NT2/D1 (cell line): ENCODE measurements at regions not wholly inside any gene's neighbourhood (a gene's known extent, or its start where the extent isn't known, plus 50 kb on each side); places are given as distances from the start of the nearest gene placed in this dataset.

Source experiments
- DNase-seq: peaks from one replicate; pipeline ENCODE4 v3.0.0-alpha.2; 2011; ENCODE audit warnings: low read depth, low spot score
- H3K27me3 ChIP-seq: 2 replicates; pipeline ENCODE4 v1.6.0; 2011; ENCODE audit warnings: mild to moderate bottlenecking; ENCODE audit not compliant: insufficient read length, insufficient read depth
- H3K36me3 ChIP-seq: 2 replicates; pipeline ENCODE4 v1.6.1; 2011; ENCODE audit warnings: mild to moderate bottlenecking, low read length, mixed read lengths; ENCODE audit not compliant: insufficient read depth, insufficient read length
- H3K4me1 ChIP-seq: 2 replicates; pipeline ENCODE4 v1.5.1; 2011; ENCODE audit not compliant: insufficient read depth, insufficient read length
- H3K4me3 ChIP-seq: 2 replicates; pipeline ENCODE4 v1.5.1; 2011; ENCODE audit warnings: low read depth; ENCODE audit not compliant: insufficient read length
- H3K9ac ChIP-seq: 2 replicates; pipeline ENCODE4 v1.6.0; 2011; ENCODE audit warnings: low read depth; ENCODE audit not compliant: insufficient read length
- H3K9me3 ChIP-seq: 2 replicates; pipeline ENCODE4 v1.5.1; 2011; ENCODE audit warnings: mild to moderate bottlenecking, low read length; ENCODE audit not compliant: insufficient read depth
- SUZ12 ChIP-seq: IDR thresholded peaks from 2 replicates; pipeline ENCODE4 v1.6.1; 2011; ENCODE audit not compliant: insufficient read length, insufficient read depth; ENCODE audit errors: extremely low read depth
- YY1 ChIP-seq: IDR thresholded peaks from 2 replicates; pipeline ENCODE4 v1.6.1; 2011; ENCODE audit not compliant: insufficient read length, insufficient read depth
- ZNF274 ChIP-seq: IDR thresholded peaks from 2 replicates; pipeline ENCODE4 v1.6.1; 2011; ENCODE audit warnings: mild to moderate bottlenecking, low read depth, low read length

DNA sequence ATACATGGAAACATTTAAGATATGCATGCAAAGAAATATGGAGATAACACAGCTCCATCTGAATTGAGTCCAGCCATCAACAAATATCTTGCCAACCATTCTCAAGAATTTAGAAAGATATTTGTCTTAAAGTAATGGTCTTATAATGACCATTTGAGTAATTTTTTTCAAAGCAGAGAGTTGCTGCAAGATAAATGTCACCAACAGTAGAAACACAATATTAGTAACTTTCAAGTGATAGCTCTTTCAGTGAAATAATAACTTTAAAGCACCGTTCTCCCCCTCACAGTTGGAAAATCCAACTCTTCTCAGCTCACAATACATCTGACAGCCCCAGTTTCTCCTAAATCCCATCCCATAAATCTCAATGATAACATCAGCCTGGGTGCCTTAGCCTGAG lies 481.0 kb upstream of the ADAMTS5 start:
- TF ChIP-seq SUZ12 (no peak), ZNF274 (no peak), YY1 (no peak)
- H3K4me3 ChIP-seq, result no peak overlapping the region
- H3K9ac ChIP-seq, result no peak overlapping the region
- DNase-seq, result no peak
- no peaks in the 10 kb centered on the region for H3K36me3 ChIP-seq
- H3K9me3 ChIP-seq, result no peaks in the 10 kb centered on the region
- H3K4me1 ChIP-seq, result no peaks in the 10 kb centered on the region
- no peaks in the 10 kb centered on the region for H3K27me3 ChIP-seq

DNA sequence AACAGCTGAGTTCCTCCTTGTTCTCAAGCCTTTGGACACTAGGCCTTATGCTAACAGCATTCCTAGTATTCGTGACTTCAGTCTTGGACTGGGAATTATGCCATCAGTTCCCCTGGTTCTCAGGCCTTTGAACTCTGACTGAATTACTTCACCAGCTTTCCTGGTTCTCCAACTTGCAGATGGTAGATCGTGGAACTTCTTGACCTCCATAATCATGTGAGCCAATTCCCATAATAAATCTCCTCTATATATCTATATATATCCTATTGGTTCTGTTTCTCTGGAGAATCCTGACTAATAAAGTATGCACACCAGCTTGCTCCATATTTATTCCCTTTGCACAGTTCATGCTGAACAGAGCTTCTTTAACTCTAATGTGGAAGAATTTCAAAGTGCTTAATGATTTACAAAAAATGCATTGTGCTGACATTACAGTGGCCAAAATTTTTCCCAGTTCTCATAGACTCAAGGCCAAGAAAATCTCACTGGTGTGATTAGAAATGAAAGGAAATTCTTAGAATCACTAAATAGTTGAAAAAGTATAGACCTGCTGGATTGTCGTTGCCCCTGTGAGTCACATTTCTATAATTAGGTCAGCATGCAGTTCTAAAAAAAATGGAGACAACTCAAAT lies 462.9 kb upstream of the ADAMTS5 start:
- Histone ChIP-seq H3K9me3 (0 out of 2 replicates have a peak, but pooled peaks cover 5% of the 10 kb centered on the region), H3K36me3 (no peaks in the 10 kb centered on the region), H3K4me3 (no peak overlapping the region), H3K27me3 (no peaks in the 10 kb centered on the region), H3K4me1 (no peaks in the 10 kb centered on the region), H3K9ac (no peak overlapping the region)
- DNase-seq, result no peak
- TF ChIP-seq SUZ12 (no peak), YY1 (no peak), ZNF274 (no peak)

- Histone ChIP-seq H3K9ac (no peak overlapping the region), H3K4me1 (peaks cover 4% of the 10 kb centered on the region), H3K27me3 (no peaks in the 10 kb centered on the region), H3K36me3 (no peaks in the 10 kb centered on the region), H3K9me3 (0 out of 2 replicates have a peak, but pooled peaks cover 5% of the 10 kb centered on the region), H3K4me3 (no peak overlapping the region)
- no peak for DNase-seq
- no peak for TF ChIP-seq SUZ12
- no peak for TF ChIP-seq ZNF274
- TF ChIP-seq YY1, result no peak
Measured at GRCh38 chr21:27426196-27426595, 459.3 kb upstream of the ADAMTS5 start.

DNA sequence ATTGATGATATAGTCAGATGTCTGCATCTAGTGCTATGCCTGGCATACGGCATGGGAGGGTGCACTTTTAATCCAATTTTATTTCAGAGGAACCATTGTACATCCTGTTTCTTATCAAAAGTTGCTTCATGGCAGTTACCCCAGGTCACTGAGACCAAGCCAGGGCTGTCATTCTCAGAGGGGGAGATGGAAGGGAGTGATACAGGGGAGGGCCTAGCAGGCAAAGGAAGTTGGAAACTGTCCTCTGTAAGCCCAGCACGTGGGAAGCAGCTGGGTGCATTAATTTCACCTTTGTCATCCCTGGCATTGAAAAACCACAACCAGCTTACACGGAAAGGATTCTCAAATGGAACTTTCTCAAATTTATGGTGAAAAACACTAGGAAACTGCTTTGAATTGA lies 458.7 kb upstream of the ADAMTS5 start:
- Histone ChIP-seq H3K4me3 (no peak overlapping the region), H3K36me3 (no peaks in the 10 kb centered on the region), H3K4me1 (peaks cover 4% of the 10 kb centered on the region), H3K27me3 (no peaks in the 10 kb centered on the region), H3K9ac (no peak overlapping the region), H3K9me3 (peaks cover 7% of the 10 kb centered on the region; the same call in 1 of the 2 replicates)
- no peak for TF ChIP-seq SUZ12
- DNase-seq, result no peak

- DNase-seq, result peak; percentile 25
- H3K9me3 ChIP-seq, result peaks cover 9% of the 10 kb centered on the region; the same call in 1 of the 2 replicates
- no peak for TF ChIP-seq ZNF274
- no peak for TF ChIP-seq YY1
- TF ChIP-seq SUZ12, result no peak
- peaks cover 4% of the 10 kb centered on the region for H3K4me1 ChIP-seq
- H3K9ac ChIP-seq, result no peak overlapping the region
- no peak overlapping the region for H3K4me3 ChIP-seq
- H3K36me3 ChIP-seq, result no peaks in the 10 kb centered on the region
- no peaks in the 10 kb centered on the region for H3K27me3 ChIP-seq
Measured at GRCh38 chr21:27425172-27425571, 458.3 kb upstream of the ADAMTS5 start.

GRCh38 chr21:27424601-27425000 lies 457.7 kb upstream of the ADAMTS5 start:
- TF ChIP-seq SUZ12, result no peak
- TF ChIP-seq ZNF274, result no peak
- TF ChIP-seq YY1, result no peak
- H3K4me1 ChIP-seq, result peaks cover 4% of the 10 kb centered on the region
- no peak overlapping the region for H3K9ac ChIP-seq
- H3K9me3 ChIP-seq, result peaks cover 9% of the 10 kb centered on the region; the same call in 1 of the 2 replicates
- no peaks in the 10 kb centered on the region for H3K27me3 ChIP-seq
- no peaks in the 10 kb centered on the region for H3K36me3 ChIP-seq
- H3K4me3 ChIP-seq, result no peak overlapping the region
- no peak for DNase-seq

- H3K27me3 ChIP-seq, result no peaks in the 10 kb centered on the region
- no peak overlapping the region for H3K9ac ChIP-seq
- DNase-seq, result peak; percentile 93
- H3K9me3 ChIP-seq, result peaks cover 6% of the 10 kb centered on the region; the same call in 1 of the 2 replicates
- TF ChIP-seq SUZ12 (no peak), YY1 (no peak), ZNF274 (no peak)
- H3K4me3 ChIP-seq, result no peak overlapping the region
- no peaks in the 10 kb centered on the region for H3K36me3 ChIP-seq
- H3K4me1 ChIP-seq, result peaks cover 4% of the 10 kb centered on the region
Measured at GRCh38 chr21:27423906-27424595, 457.2 kb upstream of the ADAMTS5 start.
